Glutamatergic neuron (in vitro differentiated cells): ENCODE measurements at regions not wholly inside any gene's neighbourhood (a gene's known extent, or its start where the extent isn't known, plus 50 kb on each side); places are given as distances from the start of the nearest gene placed in this dataset.
"Not testable (repeated sequence)": the region's sequence is repeated elsewhere in the genome, so short reads cannot be mapped to it uniquely, and the experiment has no call there.

Source experiments
- DNase-seq: peaks from one replicate; pipeline ENCODE4 v3.0.0; 2022
- H3K27ac Mint-ChIP-seq: one replicate; pipeline ENCODE4 v1.8.0; 2020; ENCODE audit warnings: mild to moderate bottlenecking, mixed read lengths, inconsistent platforms; ENCODE audit not compliant: unreplicated experiment
- H3K27me3 Mint-ChIP-seq: one replicate; pipeline ENCODE4 v1.8.0; 2020; ENCODE audit warnings: mild to moderate bottlenecking, moderate library complexity, mixed read lengths, inconsistent platforms; ENCODE audit not compliant: unreplicated experiment
- H3K36me3 Mint-ChIP-seq: one replicate; pipeline ENCODE4 v1.8.0; 2020; ENCODE audit warnings: mild to moderate bottlenecking, mixed read lengths, inconsistent platforms; ENCODE audit not compliant: unreplicated experiment
- H3K4me1 Mint-ChIP-seq: one replicate; pipeline ENCODE4 v1.8.0; 2020; ENCODE audit warnings: mild to moderate bottlenecking, low read depth, mixed read lengths, inconsistent platforms; ENCODE audit not compliant: unreplicated experiment
- H3K4me3 Mint-ChIP-seq: one replicate; pipeline ENCODE4 v1.8.0; 2020; ENCODE audit warnings: mild to moderate bottlenecking, mixed read lengths, inconsistent platforms; ENCODE audit not compliant: unreplicated experiment
- H3K9me3 Mint-ChIP-seq: one replicate; pipeline ENCODE4 v1.8.0; 2020; ENCODE audit warnings: mild to moderate bottlenecking, moderate library complexity, mixed read lengths, inconsistent platforms; ENCODE audit not compliant: unreplicated experiment

DNA sequence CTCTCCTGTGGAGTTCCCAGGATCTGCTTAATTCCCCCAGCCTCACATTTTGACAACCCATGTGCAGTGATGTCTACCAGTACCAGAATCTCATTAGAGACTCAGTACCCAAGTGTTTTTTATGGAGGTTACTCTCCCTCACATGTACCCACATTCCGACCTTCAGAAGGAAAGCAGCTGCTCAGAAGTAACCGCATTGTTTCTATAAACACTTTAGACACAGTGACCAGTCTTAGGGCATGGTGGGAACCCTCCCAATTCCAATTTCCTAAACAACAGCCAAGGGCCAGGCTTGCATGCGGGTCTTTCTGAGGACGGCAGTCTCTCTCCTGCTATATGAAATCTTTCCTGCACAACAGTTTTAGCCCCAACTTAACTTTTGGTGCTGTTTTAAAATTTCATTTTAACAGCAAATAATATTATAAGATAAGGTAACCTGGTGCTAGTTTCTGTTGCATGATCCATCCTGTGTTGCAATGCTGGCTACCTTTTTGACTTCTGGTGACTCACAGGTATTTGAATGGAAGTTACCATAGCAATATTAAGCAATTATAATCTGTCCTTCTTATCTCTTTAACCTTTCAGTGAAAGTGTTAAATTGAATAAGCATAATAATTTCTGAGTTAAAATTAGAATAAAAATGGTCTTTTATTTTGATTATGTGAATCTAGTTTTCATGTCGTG is 98.3 kb upstream of the THOC3 start:
- DNase-seq, H3K4me1 Mint-ChIP-seq, H3K27ac Mint-ChIP-seq, H3K4me3 Mint-ChIP-seq, H3K27me3 Mint-ChIP-seq, H3K36me3 Mint-ChIP-seq, H3K9me3 Mint-ChIP-seq: not testable (repeated sequence)

DNA sequence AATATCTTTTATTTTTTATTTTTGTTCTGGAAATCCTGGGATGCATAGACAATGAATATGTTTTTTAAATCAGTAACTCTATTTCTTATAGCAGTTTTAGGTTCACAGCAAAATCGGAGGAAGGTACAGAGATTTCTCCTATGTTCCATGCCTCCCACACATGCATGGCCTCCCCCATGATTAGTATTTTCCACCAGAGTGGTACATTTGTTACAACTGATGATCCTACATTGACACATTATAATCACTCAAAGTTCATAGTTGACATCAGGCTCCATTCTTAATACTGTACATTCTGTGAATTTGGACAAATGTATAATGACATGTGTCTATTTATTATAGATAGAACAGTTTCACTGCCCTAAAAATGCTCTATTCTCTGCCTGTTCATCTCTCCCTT is 99.0 kb upstream of the THOC3 start:
- H3K9me3 Mint-ChIP-seq, H3K36me3 Mint-ChIP-seq, H3K27ac Mint-ChIP-seq: not testable (repeated sequence)

DNA sequence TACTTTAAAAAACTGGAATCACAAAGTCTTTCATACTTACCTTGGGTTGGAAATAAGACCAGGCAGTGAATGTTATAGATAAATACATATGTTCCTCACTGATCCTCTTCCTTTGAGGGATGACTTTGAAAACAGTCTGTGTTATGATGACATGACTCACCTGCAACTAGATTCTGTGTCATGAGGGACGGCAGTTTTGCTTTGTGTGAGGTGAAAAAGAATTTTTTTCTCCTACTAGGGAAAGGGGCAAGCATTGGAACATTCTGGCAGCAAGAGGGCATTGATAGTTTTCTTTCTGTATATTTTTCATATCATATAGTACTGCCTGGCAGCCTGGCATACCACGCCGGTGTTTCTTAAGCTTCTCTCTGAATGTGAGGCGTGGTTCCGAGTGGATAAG is 99.8 kb upstream of the THOC3 start:
- not testable (repeated sequence) for DNase-seq, H3K9me3 Mint-ChIP-seq, H3K4me3 Mint-ChIP-seq, H3K27me3 Mint-ChIP-seq, H3K36me3 Mint-ChIP-seq, H3K4me1 Mint-ChIP-seq, H3K27ac Mint-ChIP-seq

More for the DNA sequence above, 99.0 kb upstream of the THOC3 start:
- not testable (repeated sequence) for H3K4me1 Mint-ChIP-seq, H3K4me3 Mint-ChIP-seq, H3K27me3 Mint-ChIP-seq, DNase-seq

GRCh38 chr5:176073996-176074571 is 106.0 kb upstream of the THOC3 start:
- not testable (repeated sequence) for H3K9me3 Mint-ChIP-seq, H3K36me3 Mint-ChIP-seq, DNase-seq, H3K4me3 Mint-ChIP-seq, H3K27me3 Mint-ChIP-seq, H3K4me1 Mint-ChIP-seq, H3K27ac Mint-ChIP-seq

DNA sequence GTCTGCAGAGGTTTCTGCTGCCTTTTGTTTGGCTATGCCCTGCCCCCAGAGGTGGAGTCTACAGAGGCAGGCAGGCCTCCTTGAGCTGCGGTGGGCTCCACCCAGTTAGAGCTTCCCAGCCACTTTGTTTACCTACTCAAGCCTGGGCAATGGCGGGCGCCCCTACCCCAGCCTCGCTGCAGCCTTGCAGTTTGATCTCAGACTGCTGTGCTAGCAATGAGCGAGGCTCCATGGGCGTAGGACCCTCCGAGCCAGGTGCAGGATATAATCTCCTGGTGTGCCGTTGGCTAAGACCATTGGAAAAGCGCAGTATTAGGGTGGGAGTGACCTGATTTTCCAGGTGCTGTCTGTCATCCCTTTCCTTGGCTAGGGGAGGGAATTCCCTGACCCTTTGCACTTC is 115.6 kb upstream of the THOC3 start:
- H3K9me3 Mint-ChIP-seq, H3K36me3 Mint-ChIP-seq, H3K27ac Mint-ChIP-seq, H3K4me3 Mint-ChIP-seq, H3K4me1 Mint-ChIP-seq, H3K27me3 Mint-ChIP-seq, DNase-seq: not testable (repeated sequence)

- not testable (repeated sequence) for H3K9me3 Mint-ChIP-seq, H3K4me3 Mint-ChIP-seq, H3K4me1 Mint-ChIP-seq, H3K36me3 Mint-ChIP-seq, H3K27me3 Mint-ChIP-seq, DNase-seq, H3K27ac Mint-ChIP-seq
Measured at GRCh38 chr5:176103083-176103482, 135.0 kb upstream of the THOC3 start.

- H3K36me3 Mint-ChIP-seq, H3K4me3 Mint-ChIP-seq, H3K27me3 Mint-ChIP-seq, H3K9me3 Mint-ChIP-seq, H3K4me1 Mint-ChIP-seq, H3K27ac Mint-ChIP-seq, DNase-seq: not testable (repeated sequence)
Measured at GRCh38 chr5:176112888-176113287, 125.3 kb upstream of the SIMC1 start.

DNA sequence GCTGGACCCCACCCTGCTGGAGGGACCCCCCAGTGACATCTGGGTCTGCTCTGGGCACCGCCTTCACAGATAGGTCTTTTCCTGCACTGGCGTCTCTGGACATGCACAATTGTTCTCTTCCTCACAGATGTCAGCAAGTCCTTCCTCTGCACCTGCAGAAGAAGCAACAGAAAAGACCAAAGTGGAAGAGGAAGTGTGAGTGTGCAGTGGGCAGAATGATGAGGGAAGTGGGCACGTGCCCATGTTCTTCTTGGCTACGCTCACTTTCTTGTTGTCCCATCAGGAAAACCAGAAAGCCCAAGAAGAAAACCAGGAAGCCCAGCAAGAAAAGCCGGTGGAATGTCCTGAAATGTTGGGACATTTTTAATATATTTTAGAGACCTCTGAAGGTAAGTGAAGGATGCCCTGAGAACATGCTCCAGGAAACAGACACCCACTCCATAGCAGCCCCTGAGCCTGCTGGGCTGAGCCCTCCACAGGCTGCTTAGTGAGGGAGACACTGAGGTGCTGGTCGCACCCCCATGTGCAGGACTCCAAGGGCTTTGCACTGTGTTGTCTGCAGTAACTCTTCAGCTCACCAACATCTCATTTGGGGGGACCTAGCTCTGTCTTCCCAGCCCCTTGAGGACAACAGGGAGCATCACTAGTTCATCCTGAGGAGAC is 124.4 kb upstream of the SIMC1 start:
- H3K4me1 Mint-ChIP-seq, H3K9me3 Mint-ChIP-seq, DNase-seq, H3K4me3 Mint-ChIP-seq, H3K36me3 Mint-ChIP-seq, H3K27me3 Mint-ChIP-seq, H3K27ac Mint-ChIP-seq: not testable (repeated sequence)

- H3K36me3 Mint-ChIP-seq, H3K4me3 Mint-ChIP-seq, H3K27me3 Mint-ChIP-seq, H3K4me1 Mint-ChIP-seq, H3K9me3 Mint-ChIP-seq, H3K27ac Mint-ChIP-seq, DNase-seq: not testable (repeated sequence)
Measured at GRCh38 chr5:176114825-176115224, 123.4 kb upstream of the SIMC1 start.

GRCh38 chr5:176117699-176118238 is 120.5 kb upstream of the SIMC1 start:
- H3K27ac Mint-ChIP-seq, H3K36me3 Mint-ChIP-seq: not testable (repeated sequence)

GRCh38 chr5:176122361-176122760 is 115.9 kb upstream of the SIMC1 start:
- not testable (repeated sequence) for H3K27me3 Mint-ChIP-seq, DNase-seq, H3K4me1 Mint-ChIP-seq, H3K9me3 Mint-ChIP-seq, H3K27ac Mint-ChIP-seq, H3K4me3 Mint-ChIP-seq, H3K36me3 Mint-ChIP-seq

More at GRCh38 chr5:176117699-176118238, 120.5 kb upstream of the SIMC1 start:
- H3K9me3 Mint-ChIP-seq, DNase-seq, H3K4me1 Mint-ChIP-seq, H3K4me3 Mint-ChIP-seq, H3K27me3 Mint-ChIP-seq: not testable (repeated sequence)

DNA sequence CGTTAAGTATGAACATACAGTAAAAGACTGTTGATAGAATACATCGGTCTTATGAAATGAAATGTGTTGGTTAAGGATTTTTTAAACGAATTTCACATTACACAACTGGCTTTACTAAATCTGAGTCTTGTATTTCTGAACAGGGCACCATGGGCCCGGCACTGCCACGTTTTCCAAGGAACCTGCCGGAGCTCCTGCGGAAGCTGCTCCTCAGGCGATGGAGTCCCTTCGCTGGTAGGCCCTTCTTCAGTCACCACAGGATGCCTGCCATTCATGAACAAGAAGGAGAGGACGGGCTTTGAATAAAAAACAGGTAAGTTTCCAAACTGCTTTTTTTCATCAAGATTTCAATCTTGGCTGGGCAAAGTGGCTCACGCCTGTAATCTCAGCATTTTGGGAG is 114.1 kb upstream of the SIMC1 start:
- H3K27ac Mint-ChIP-seq, H3K4me3 Mint-ChIP-seq, H3K4me1 Mint-ChIP-seq, H3K9me3 Mint-ChIP-seq, H3K27me3 Mint-ChIP-seq, H3K36me3 Mint-ChIP-seq, DNase-seq: not testable (repeated sequence)
